HG02943 (cell line): ENCODE measurements at regions not wholly inside any gene's neighbourhood (a gene's known extent, or its start where the extent isn't known, plus 50 kb on each side); places are given as distances from the start of the nearest gene placed in this dataset.
A peak's percentile ranks its signal among the peaks of the same experiment; 100 is the strongest.

Experiments
- ATAC-seq: cut with Tn5 transposase; IDR thresholded peaks from one replicate; pipeline ENCODE4 v1.9.1; 2021; ENCODE audit warnings: mild to moderate bottlenecking, low read depth, moderate library complexity; ENCODE audit not compliant: unreplicated experiment

DNA sequence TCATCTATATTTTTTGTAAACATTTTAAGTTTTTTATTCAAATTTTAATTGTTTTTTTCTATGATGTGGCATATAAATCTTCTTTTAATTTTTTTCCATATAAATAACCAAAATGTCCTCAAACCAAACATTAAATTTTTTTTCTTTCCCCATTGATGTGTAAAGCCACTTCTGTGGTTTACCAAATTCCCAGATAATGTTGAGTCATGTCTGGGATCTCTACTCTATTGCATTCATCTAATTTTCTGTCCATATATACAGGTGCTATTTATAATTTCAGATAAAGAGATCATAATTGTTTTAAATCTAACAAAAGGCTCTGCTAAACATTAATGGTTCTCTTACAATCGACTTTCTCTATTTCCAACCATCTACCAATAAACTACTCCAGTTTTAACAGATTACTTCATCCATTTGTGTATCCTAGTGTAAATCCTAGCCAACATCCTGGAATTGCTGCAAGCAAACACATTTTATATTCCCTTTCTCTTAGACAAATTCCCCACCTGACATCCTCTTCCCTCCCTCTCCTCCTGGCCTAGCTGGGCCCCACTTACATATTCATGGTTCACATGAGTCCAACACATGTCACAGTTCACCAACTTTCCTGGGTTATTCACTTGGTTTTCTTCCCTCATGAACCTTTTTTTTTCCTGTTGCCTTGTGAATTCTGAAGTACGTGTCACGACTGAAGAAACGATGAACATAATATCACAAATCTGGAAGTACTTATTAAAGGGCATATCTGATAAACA lies 368.0 kb upstream of the AGTR1 start:
- ATAC-seq, result no peak

DNA sequence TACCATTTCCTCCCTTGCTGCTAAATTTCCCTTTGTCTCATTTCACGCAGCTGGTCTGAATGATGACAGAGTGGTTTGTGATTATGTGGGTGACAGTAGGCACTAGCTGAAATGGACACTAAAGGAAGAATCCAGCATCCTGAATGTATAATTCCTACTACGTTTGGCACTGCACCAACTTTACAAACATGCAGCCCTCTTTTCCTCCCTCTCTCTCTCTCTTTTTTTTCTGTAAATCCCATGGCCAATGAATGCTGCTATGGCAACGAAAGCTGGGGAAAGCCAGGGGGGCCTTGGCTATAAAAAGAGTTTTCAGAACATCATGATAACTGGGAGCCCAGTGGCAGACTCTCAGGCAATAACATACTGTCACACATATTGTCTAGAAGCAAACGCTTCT lies 367.2 kb upstream of the AGTR1 start:
- ATAC-seq, result no peak

DNA sequence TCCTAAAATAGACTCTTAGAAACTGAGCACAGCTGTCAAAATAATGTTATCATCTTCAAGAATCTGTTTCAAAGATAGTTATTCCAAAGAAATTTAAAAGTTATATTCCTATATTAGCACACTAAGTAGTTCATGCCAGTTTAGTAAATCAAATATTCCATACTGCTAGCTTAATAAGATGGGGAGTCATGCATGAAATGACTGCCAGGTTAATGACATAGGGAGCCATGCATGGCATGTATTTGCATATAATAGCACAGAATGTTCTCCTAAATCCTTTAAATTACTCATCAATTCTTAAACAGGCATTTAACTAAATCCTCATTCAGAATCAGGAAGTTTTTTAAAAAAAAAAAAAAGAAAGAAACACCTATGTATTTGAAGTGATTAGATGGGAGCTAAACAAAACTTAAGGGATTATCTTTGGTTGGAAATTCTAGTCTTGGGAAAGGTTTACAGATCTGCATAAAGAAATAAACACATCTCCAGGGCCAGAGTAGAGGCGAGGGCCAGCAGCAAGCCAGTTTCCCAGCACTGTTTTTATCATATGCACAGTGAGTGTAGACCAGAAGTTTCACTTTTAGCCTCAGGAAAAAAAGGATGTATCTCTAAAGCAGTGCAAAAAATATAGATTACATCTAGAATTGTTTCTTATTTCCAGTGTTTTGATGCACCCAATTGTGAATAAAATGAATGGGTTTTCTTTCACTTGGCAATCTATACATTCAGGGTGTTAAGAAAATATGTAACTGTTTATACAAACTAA lies 366.4 kb upstream of the AGTR1 start:
- no peak for ATAC-seq

DNA sequence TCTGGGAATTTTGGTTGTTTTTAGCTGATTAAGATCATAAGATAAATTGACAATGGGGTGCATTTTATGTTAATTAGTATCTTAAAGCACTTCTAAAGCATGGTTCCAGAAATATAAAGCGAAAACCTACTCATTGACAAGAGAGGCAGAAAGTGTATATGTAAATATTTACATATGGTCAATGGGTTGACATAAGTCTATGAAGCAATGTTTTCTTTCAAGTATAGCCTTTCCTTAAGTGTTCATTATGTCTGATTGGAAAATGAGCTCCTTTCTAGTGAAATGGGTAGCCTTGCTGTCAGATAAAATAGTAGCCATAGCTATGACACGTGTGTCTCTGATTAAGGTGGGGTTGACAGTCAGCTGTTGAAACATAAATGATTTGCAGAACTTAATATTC lies 365.2 kb upstream of the AGTR1 start:
- ATAC-seq, result no peak

DNA sequence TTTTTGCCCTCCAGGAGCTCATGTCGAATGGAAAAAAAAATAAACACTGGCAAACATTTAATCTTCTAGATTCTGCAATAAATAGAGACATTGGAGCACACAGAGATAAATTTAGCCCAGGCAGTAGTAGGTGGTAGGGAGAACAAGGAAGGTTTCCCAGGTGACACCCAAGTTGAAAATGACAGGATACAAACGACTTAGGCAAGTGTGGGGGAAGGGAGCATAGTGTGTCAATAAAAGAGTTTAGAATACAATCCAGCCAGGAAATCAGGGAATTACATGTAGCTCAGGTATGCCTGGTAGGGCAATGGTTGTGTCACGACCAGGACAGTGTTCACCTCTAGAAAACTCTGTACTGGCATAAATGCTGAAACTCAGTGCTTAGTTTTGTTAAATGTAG lies 364.6 kb upstream of the AGTR1 start:
- no peak for ATAC-seq

DNA sequence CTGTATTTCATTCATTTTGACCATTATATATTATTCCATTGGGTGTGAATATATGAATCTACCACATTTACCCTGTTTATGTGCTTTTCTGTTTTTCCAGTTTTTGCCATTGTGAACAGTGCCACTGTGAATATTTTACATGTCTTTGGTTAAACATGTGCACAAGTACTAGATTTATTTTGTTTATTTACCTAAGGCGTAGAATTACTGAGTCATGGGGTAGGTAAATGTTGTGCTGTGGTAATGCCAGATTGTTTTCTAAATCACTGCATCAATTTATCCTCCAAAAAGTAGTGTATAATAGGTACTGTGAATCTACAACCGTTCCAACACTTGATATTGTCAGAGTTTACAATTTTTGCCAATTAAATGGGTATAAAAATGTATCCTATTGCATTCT lies 362.1 kb upstream of the AGTR1 start:
- no peak for ATAC-seq

DNA sequence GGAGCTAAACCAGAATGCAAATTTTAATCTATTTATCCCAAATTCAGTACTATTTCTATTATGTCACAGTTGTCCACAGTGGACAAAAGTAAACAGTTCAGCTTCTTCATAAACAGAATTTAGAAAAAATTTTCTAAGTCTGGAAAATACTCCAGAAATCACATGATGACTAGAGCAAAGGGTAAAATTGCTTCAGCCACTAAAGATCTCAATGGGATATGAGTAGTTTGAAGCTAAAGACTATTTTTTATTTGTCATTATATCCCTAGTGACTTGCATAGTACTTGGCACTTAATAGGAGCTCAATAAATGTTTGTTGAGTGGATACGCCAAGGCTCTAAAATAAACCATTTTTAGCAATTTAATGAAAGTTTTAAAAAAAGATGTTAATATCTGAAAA lies 354.3 kb upstream of the AGTR1 start:
- ATAC-seq, result no peak

DNA sequence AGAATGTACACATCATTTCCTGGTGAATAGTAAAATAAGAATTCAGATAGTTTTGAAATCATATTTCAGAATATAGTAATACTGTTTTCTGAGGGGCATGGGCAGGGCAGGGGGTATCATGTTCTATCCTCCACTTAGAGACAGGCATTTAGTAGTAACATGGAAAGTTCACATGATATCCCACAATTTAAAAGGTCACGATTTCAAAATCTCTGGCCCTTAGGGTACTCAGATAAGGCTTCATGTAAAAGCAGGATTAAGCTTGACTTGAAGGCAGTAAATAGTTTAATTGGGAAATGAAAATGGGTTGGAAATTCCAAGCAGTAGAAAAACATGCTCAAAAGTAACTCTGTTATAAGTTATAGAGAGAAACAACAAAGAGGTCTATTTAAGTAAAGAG lies 353.2 kb upstream of the AGTR1 start:
- ATAC-seq, result no peak

DNA sequence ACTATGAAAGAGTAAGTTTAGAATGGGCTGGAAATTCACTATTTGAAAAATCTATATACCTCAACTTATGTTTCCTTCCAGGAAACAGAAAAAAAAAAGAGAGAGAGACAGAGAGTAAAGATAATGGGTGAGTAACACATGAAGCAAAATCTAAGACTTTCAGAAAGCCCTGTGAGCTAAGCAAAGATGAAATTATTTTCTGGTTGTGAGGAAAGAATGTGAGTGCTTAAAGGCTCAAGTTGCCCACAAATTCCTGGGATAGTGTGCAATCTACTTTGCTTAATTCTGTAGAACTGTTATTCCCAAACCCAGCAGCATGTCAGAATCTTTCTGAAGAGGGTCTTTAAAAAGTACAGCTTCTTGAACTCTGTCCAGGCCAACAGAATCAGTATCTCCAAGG lies 337.7 kb upstream of the AGTR1 start:
- no peak for ATAC-seq

DNA sequence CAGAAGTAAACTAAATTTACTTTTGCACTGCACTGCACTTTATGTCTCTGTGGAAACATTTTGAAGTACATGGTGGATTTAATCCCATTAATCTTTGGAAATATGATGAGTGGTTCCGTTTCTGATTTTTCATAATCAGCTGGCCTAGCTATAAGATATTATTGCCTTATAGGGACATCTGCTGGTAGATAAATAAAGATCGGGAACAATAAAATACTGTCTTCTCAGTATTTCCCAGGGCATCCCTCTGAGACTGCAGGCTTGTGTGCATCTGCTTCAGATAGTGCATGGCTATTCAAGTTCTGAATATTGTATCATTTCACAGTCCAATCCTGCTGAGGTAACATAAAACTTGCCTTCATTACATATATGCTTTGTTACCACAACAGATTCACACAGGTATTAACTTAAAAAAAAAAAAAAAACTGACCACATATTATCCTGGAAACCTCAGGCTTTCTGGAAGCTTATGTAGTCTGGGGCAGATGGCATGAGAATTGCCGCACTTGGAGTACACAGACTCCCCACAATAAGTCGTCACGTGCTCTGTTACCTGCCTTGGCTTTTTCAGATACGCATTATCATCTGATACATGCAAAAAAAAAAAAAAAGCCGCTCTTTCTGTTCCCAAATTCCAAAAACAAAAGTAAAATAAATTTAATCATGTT lies 330.8 kb upstream of the AGTR1 start:
- ATAC-seq, result no peak

DNA sequence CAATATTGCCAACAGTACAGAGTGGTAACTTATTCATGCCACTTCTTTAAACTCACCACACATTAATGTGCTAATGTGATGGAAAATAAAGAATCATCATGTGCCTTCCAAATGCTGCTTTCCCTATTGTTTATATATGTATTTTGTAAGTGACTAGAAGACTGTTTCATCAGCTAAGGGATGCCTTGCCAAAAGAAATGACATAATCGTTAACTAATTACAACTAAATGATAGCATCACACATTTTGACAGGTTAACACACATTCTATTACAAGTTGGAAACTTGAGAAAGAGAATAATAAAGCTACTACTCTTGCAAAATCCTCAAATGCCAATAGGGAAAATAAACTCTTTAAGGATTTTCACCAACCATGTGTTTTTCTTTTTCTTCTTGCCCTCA lies 329.9 kb upstream of the AGTR1 start:
- no peak for ATAC-seq

DNA sequence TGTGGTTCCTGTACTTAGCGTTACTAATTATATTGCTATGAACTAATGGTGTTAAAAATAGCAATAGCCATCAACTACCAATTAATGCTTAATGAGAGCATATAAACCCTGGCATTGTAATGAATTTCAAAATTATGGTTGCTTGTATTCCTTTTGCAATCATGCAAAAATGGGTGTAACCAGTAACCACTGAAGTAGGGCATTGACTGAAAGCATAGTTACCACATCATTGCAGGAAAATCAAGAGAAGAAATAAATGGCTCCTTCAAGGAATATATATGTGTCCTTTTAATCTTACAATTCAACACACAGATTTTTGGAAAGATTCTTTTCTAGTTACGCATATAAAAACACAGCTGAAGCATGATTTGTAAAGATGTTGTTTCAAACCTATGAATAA lies 328.3 kb upstream of the AGTR1 start:
- no peak for ATAC-seq

DNA sequence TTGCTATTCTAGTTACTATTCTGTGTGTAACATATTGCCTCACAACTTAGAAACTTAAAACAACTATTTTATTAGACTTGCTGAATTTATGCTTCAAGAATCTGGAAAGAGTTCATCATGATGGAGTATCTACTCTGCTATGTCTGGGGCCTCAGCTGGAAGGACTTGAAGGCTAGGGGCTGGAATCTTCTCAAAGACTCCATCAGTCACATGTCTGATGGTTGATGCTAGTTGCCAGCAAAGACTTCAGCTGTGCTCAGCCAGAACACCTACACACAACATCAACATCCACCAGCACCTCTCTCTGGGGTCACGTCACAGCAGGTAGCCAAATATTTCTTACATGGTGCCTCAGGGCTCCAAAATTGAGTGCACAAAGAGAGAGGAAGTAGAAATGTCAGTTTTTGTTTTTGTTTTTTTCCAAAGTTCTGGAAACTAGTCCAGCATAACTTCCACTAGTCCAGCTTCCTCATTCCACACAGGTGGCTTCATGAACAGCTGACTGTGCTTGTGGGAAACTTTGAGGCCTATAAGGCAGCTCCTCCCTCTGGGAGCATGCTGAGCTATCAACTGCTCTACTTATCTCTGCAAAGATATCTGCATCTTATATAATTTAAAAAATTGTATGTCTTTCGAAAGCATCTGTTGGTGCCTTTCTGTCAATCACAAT lies 325.4 kb upstream of the AGTR1 start:
- no peak for ATAC-seq

DNA sequence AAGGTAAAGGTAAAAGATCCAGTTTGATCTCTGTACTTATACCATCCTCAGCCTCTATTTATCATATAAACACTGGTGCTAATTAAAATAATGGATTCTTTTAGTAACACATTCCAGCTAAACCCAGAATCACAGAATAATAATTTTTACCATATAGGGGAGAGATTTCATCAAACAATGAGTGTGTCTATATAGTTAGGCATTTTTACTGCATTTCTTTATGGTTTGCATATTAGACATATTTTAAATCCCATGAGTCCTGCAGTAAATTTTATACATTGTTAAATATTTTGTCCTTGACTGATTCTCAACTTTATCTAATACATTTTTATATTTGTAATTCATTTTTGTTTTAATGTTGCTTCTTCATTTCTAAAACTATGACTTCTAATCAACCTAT lies 323.7 kb upstream of the AGTR1 start:
- no peak for ATAC-seq

DNA sequence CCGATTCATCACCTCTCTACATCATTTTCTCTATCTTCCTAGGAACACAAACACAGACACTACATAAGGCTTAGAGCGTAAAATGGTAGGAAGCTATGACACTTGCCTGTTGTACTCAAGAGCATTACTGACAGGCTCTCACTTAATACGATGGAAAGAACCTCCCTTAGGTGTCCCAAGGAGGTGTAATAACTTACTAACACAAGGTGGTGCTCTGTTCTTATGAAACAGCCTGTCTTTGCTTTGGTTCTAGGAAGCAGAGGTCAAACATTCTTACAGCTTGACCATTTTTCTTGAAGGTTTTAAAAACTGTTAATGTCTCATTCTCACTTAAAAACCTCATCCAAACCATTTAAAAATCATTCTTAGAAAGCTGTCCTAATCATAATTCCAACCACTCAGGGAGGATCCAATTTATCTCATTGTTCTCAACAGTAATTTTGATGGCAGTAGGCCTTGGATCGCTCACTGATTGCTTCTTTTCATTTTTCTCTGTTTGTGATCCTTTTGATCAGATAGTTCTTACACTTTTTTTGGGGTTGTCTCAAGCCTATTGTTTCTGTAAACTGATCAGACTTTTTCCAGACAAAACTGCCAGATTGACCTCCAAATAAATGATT lies 317.8 kb upstream of the AGTR1 start:
- ATAC-seq, result peak; percentile 82

DNA sequence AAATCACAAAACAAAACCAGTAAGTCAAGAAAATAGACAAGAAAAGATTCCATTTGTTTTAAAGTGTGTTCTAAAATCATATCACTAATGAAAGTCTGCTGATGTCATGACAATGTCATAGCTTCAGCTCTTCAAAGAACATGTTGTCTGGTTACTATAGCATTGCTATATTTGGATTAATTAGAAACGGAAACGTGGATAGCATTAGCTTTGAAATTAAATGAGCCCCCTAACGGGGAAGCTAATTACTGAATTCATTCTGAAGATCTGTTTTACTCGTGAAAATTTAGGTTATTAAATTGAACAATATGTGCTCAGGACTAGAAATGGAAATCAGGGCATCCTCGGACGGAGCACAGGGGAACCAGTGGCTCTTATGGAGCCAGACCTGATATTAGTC lies 316.7 kb upstream of the AGTR1 start:
- no peak for ATAC-seq

DNA sequence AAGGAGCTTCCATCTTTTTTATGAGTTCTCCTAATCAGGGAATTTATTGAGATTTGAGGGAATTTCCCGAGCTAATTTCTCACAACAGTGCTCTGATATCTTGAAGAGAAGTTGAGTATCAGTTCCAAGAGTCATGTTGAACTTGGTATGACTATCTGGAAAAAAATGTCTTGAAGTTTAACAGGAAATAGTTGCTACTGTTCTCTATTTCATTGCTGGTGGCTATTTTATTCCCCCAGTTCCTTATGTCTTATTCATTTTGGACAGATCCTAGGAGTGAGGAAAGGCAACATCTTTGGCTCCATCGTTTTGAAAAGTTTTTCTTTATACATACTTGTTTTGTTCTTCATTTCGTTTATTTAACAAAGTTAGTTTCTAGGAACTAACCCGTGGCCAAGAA lies 307.8 kb upstream of the AGTR1 start:
- no peak for ATAC-seq

DNA sequence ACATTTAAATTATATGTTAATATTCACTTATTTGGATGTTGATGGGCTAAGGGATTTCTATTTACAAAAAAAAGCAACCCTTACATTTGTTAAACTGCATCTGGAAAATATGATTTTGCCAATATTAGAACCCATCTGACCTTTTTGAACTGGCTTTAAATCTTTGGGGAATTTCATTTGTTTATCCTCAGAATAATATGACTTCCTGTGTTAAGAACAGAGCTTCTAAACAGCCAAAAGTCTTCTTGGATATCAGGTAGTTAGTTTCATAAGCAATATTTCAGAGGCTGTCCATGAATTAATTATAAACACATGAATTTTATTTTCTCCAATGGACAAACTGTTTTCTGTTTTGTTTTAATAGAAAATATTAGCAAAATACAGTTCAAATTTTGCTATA lies 301.9 kb upstream of the AGTR1 start:
- no peak for ATAC-seq

DNA sequence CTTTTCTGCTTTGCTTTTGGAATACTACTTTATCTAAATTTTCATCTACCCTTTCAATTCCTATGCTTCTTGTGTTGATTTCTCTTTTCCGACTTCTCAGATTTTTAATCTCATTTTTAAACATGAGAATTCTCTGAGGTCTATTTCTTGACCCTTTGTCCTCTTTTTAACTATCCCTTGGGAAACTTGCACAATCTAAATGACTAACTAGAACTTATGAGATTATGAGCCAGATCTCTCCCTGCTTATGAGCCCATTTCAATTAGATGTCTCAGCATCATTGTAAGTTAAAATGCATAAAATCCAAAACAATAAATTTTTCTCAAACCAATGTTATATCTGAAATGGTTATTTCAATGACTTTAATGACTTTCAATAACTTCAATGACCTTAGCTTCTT lies 296.9 kb upstream of the AGTR1 start:
- no peak for ATAC-seq

DNA sequence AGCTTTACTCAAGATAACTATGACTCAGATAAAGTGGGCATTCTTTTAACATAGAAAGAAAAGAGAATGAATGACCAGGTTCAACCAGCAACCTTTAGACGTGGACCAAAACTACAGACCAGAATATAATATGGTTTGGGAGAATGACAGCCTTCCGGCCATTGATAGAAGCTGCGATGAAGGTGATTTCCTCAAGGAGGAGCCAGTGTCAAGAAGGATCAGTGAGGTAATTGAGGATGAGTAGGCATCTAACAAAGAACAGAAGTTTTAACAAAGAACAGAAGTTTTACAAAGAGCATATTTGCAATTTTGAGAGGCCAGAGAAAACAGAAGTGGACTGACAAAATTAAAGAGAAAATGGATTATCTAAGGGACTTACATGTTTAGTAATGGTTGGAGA lies 289.0 kb upstream of the AGTR1 start:
- ATAC-seq, result no peak

DNA sequence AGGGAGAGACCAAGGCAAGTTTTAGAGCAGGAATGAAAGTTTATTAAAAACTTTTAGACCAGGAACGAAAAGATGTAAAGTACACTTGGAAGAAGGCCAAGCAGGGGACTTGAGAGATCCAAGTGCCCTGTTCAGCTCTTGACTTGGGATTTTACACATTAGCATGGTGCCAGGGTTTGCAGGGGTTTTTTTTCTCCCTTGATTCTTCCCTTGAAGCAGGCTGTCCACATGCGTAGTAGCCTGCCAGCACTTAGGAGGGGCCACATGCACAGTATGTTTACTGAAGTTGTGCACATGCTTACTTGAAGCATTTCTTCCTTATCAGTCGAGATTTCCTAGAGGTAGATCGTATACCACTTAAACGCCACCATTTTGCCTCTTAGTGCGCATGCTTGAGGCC lies 277.5 kb upstream of the AGTR1 start:
- no peak for ATAC-seq
